HEK293 (cell line): ENCODE measurements at regions not wholly inside any gene's neighbourhood (a gene's known extent, or its start where the extent isn't known, plus 50 kb on each side); places are given as distances from the start of the nearest gene placed in this dataset.

Source experiments
- CTCF ChIA-PET: fragments of 350-600 bp; formaldehyde crosslinking; extraction: SDS; loops from one replicate; lab custom pipeline; 2021; ENCODE audit warnings: antibody characterized with exemption; lab: Yijun Ruan, JAX
- POLR2A ChIA-PET: fragments of 300-600 bp; formaldehyde crosslinking; extraction: SDS; loops from one replicate; lab custom pipeline; 2020; ENCODE audit warnings: antibody characterized with exemption, inconsistent platforms; lab: Yijun Ruan, JAX
- H3K27ac ChIP-seq: fragments of 200-500 bp; sonication (Bioruptor generic); 2 replicates; pipeline ENCODE4 v1.5.1; 2014; ENCODE audit warnings: low read depth, low read length, control low read depth, inconsistent platforms; ENCODE audit errors: extremely low read depth
- H3K36me3 ChIP-seq, 2 experiments: fragments of 200-500 bp in 1 of 2; sonication (Bioruptor generic) in 1 of 2; 1 replicate in 1 of 2; 2 replicates in 1 of 2; pipeline ENCODE4 v1.5.1; 2014 to 2017; ENCODE audit warnings: inconsistent platforms in 2 of 2, low read length in 2 of 2; ENCODE audit not compliant: control insufficient read depth in 2 of 2, insufficient read depth in 1 of 2
- H3K4me1 ChIP-seq: fragments of 200-500 bp; sonication (Bioruptor generic); 2 replicates; pipeline ENCODE4 v1.5.1; 2014; ENCODE audit warnings: mild to moderate bottlenecking, low read length, inconsistent platforms; ENCODE audit not compliant: control insufficient read depth, insufficient read depth
- H3K4me3 ChIP-seq: 2 replicates; pipeline ENCODE4 v1.5.1; 2011; ENCODE audit warnings: low read depth, mild to moderate bottlenecking, control low read depth, low read length, moderate library complexity
- H3K9me3 ChIP-seq: fragments of 200-500 bp; sonication (Bioruptor generic); 2 replicates; pipeline ENCODE4 v1.5.1; 2014; ENCODE audit warnings: low read depth, low read length, inconsistent platforms; ENCODE audit not compliant: control insufficient read depth, insufficient read depth
- EGR2 ChIP-seq: fragments of 450-650 bp; formaldehyde crosslinking; IDR thresholded peaks from 2 replicates; pipeline ENCODE4 v1.5.1; 2016; ENCODE audit warnings: low read depth, missing biosample characterization, missing genetic modification characterization
- GLIS1 ChIP-seq: fragments of 450-650 bp; formaldehyde crosslinking; IDR thresholded peaks from 2 replicates; pipeline ENCODE4 v1.5.1; 2016; ENCODE audit warnings: missing biosample characterization, missing genetic modification characterization
- PBX3 ChIP-seq: sonication (generic); formaldehyde crosslinking; IDR thresholded peaks from 2 replicates; pipeline ENCODE4 v1.8.1; 2022; ENCODE audit warnings: mild to moderate bottlenecking, moderate library complexity, missing genetic modification reagents
- PRDM4 ChIP-seq: fragments of 450-650 bp; formaldehyde crosslinking; IDR thresholded peaks from 2 replicates; pipeline ENCODE4 v1.5.1; 2017; ENCODE audit warnings: missing biosample characterization, missing genetic modification characterization
- TRIM28 ChIP-seq: IDR thresholded peaks from 2 replicates; pipeline ENCODE4 v1.6.1; 2011; ENCODE audit warnings: low read length, control low read depth, borderline replicate concordance
- ZNF174 ChIP-seq: fragments of 450-650 bp; formaldehyde crosslinking; IDR thresholded peaks from 2 replicates; pipeline ENCODE4 v1.5.0; 2017; ENCODE audit warnings: missing biosample characterization, mild to moderate bottlenecking, missing genetic modification characterization
- ZNF214 ChIP-seq: fragments of 450-650 bp; formaldehyde crosslinking; IDR thresholded peaks from 2 replicates; pipeline ENCODE4 v1.5.1; 2017; ENCODE audit warnings: missing biosample characterization, mild to moderate bottlenecking, missing genetic modification characterization, borderline replicate concordance
- ZNF26 ChIP-seq: fragments of 450-650 bp; formaldehyde crosslinking; IDR thresholded peaks from 2 replicates; pipeline ENCODE4 v1.5.1; 2016; ENCODE audit warnings: missing biosample characterization, missing genetic modification characterization
- ZNF292 ChIP-seq: fragments of 450-650 bp; formaldehyde crosslinking; IDR thresholded peaks from 2 replicates; pipeline ENCODE4 v1.5.1; 2016; ENCODE audit warnings: low read depth, missing biosample characterization, missing genetic modification characterization, borderline replicate concordance
- ZNF394 ChIP-seq: fragments of 450-650 bp; formaldehyde crosslinking; IDR thresholded peaks from 2 replicates; pipeline ENCODE4 v1.5.1; 2016; ENCODE audit warnings: missing biosample characterization, missing genetic modification characterization, mild to moderate bottlenecking, moderate library complexity, borderline replicate concordance
- ZNF449 ChIP-seq: fragments of 450-650 bp; formaldehyde crosslinking; IDR thresholded peaks from 2 replicates; pipeline ENCODE4 v1.5.1; 2017; ENCODE audit warnings: missing biosample characterization, mild to moderate bottlenecking, missing genetic modification characterization, moderate library complexity
- ZNF521 ChIP-seq: fragments of 450-650 bp; formaldehyde crosslinking; IDR thresholded peaks from 2 replicates; pipeline ENCODE4 v1.5.1; 2017; ENCODE audit warnings: missing biosample characterization, mild to moderate bottlenecking, missing genetic modification characterization
- ZNF529 ChIP-seq: fragments of 450-650 bp; formaldehyde crosslinking; IDR thresholded peaks from 2 replicates; pipeline ENCODE4 v1.5.1; 2017; ENCODE audit warnings: missing genetic modification characterization, missing biosample characterization; ENCODE audit not compliant: insufficient replicate concordance
- ZNF645 ChIP-seq: fragments of 450-650 bp; formaldehyde crosslinking; IDR thresholded peaks from 2 replicates; pipeline ENCODE4; 2016; ENCODE audit warnings: missing biosample characterization, missing genetic modification characterization
- ZSCAN5A ChIP-seq: fragments of 450-650 bp; formaldehyde crosslinking; IDR thresholded peaks from 2 replicates; pipeline ENCODE4 v1.5.1; 2016; ENCODE audit warnings: missing biosample characterization, missing genetic modification characterization
- ZXDB ChIP-seq: fragments of 450-650 bp; formaldehyde crosslinking; IDR thresholded peaks from 2 replicates; pipeline ENCODE4 v1.5.1; 2016; ENCODE audit warnings: missing biosample characterization, missing genetic modification characterization

GRCh38 chr15:38857814-38858213 lies 293.2 kb upstream of the RASGRP1 start (continued):
- no peak for TF ChIP-seq ZNF645 (tag by site-specific recombination)
- no peak for TF ChIP-seq EGR2 (tag by site-specific recombination)
- no peak for TF ChIP-seq ZNF394
- no peak for TF ChIP-seq ZNF521 (tag by site-specific recombination)
- TF ChIP-seq ZNF174 (tag by site-specific recombination) = no peak
- no peak for TF ChIP-seq GLIS1

GRCh38 chr15:38859574-38859973 lies 295.0 kb upstream of the RASGRP1 start:
- Histone ChIP-seq H3K4me1 (no peaks in the 10 kb centered on the region), H3K4me3 (no peak overlapping the region), H3K27ac (no peak overlapping the region), H3K9me3 (no peaks in the 10 kb centered on the region), H3K36me3 (no peaks in the 10 kb centered on the region)
- CTCF ChIA-PET = no interaction called here
- POLR2A ChIA-PET = no interaction called here
- TF ChIP-seq PBX3 (CRISPR knock-in tag) = no peak
- TF ChIP-seq PRDM4 = no peak
- TF ChIP-seq ZXDB (tag by site-specific recombination) = no peak
- TF ChIP-seq ZNF214 (tag by site-specific recombination) = no peak
- TF ChIP-seq ZNF449 (tag by site-specific recombination) = no peak
- no peak for TF ChIP-seq ZSCAN5A
- no peak for TF ChIP-seq ZNF529
- TF ChIP-seq ZNF26 = no peak
- no peak for TF ChIP-seq TRIM28
- TF ChIP-seq ZNF292 (tag by site-specific recombination) = no peak
- no peak for TF ChIP-seq GLIS1
- TF ChIP-seq, all 188 proteins: peak for 0
